ENCODE measurements at regions not wholly inside any gene's neighbourhood (a gene's known extent, or its start where the extent isn't known, plus 50 kb on each side); places are given as distances from the start of the nearest gene placed in this dataset.
A peak's percentile ranks its signal among the peaks of the same experiment; 100 is the strongest.

GRCh38 chr6:15957655-15958169, 171.2 kb upstream of the MYLIP start:
- peaks cover 10% of the 10 kb centered on the region; the same call in 1 of the 2 replicates for H3K9me2 ChIP-seq (ENCODE audit: insufficient read depth)
- peaks cover 18% of the 10 kb centered on the region for H3K9me3 Mint-ChIP-seq
- H4K20me1 ChIP-seq (replicated peaks; ENCODE audit: insufficient read depth): no peaks in the 10 kb centered on the region
- H3K27me3 Mint-ChIP-seq (ENCODE audit: insufficient read depth, low read depth, poor library complexity): peaks cover 2% of the 10 kb centered on the region
- no peak overlapping the region for H3K4me3 ChIP-seq
- no peak overlapping the region for H3K4me2 ChIP-seq
- no peak for TF ChIP-seq EZH2phosphoT487 (IDR thresholded peaks at IDR 0.05; ENCODE audit: unreplicated experiment)
- TF ChIP-seq ETS1 (IDR thresholded peaks at IDR 0.05): no peak
- TF ChIP-seq EZH2 (IDR thresholded peaks at IDR 0.05; ENCODE audit: low read depth, unreplicated experiment): no peak
- TF ChIP-seq CREB1 (CRISPR knock-in tag; IDR thresholded peaks at IDR 0.05; ENCODE audit: low read depth): no peak
- TF ChIP-seq NANOG (IDR thresholded peaks at IDR 0.05; ENCODE audit: borderline replicate concordance): no peak
- peaks cover 19% of the 10 kb centered on the region; the same call in 2 of the 3 replicates for H3K36me3 Mint-ChIP-seq (ENCODE audit: low read depth)
- H2AFZ ChIP-seq: no peak overlapping the region
- no peak overlapping the region for H3K4me3 Mint-ChIP-seq
- H3K79me2 ChIP-seq (replicated peaks; ENCODE audit: insufficient read depth): no peaks in the 10 kb centered on the region
- ATAC-seq (no peak), DNase-seq (ENCODE audit: low spot score) (no peak)
- 0 out of 2 replicates have a peak, but pooled peaks cover 4% of the 10 kb centered on the region for H3K36me3 ChIP-seq (ENCODE audit: insufficient read depth)
- H3K4me1 ChIP-seq (ENCODE audit: insufficient read depth): peaks cover 42% of the 10 kb centered on the region
- H3F3A ChIP-seq (replicated peaks; ENCODE audit: low read depth): no peaks in the 10 kb centered on the region
- H3K27ac Mint-ChIP-seq: no peak overlapping the region
- no peak overlapping the region for H3K27ac ChIP-seq (ENCODE audit: low read depth)
- H3K4me1 Mint-ChIP-seq: peaks cover 45% of the 10 kb centered on the region
- H3K27me3 ChIP-seq (ENCODE audit: insufficient read depth): no peaks in the 10 kb centered on the region

GRCh38 chr6:15956205-15957106, 172.4 kb upstream of the MYLIP start:
- H3K27ac ChIP-seq (ENCODE audit: low read depth): no peak overlapping the region
- H3K27me3 ChIP-seq (ENCODE audit: insufficient read depth): no peaks in the 10 kb centered on the region
- no peak overlapping the region for H3K4me3 ChIP-seq
- no peaks in the 10 kb centered on the region for H4K20me1 ChIP-seq (replicated peaks; ENCODE audit: insufficient read depth)
- DNase-seq (ENCODE audit: low spot score) (no peak), ATAC-seq (no peak)
- H3F3A ChIP-seq (replicated peaks; ENCODE audit: low read depth): no peaks in the 10 kb centered on the region
- no peaks in the 10 kb centered on the region for H3K79me2 ChIP-seq (replicated peaks; ENCODE audit: insufficient read depth)
- no peak overlapping the region; the same call in 1 of the 2 replicates for H3K4me2 ChIP-seq
- peak overlapping the region; percentile 32; the same call in 1 of the 2 replicates for H2AFZ ChIP-seq
- H3K27me3 Mint-ChIP-seq (ENCODE audit: insufficient read depth, low read depth, poor library complexity): no peaks in the 10 kb centered on the region
- H3K9me3 Mint-ChIP-seq: peaks cover 18% of the 10 kb centered on the region
- peaks cover 10% of the 10 kb centered on the region; the same call in 1 of the 2 replicates for H3K9me2 ChIP-seq (ENCODE audit: insufficient read depth)
- no peak overlapping the region for H3K27ac Mint-ChIP-seq
- H3K4me3 Mint-ChIP-seq: no peak overlapping the region
- peaks cover 19% of the 10 kb centered on the region; the same call in 2 of the 3 replicates for H3K36me3 Mint-ChIP-seq (ENCODE audit: low read depth)
- H3K4me1 Mint-ChIP-seq: peaks cover 39% of the 10 kb centered on the region
- H3K4me1 ChIP-seq (ENCODE audit: insufficient read depth): peaks cover 30% of the 10 kb centered on the region
- H3K36me3 ChIP-seq (ENCODE audit: insufficient read depth): 0 out of 2 replicates have a peak, but pooled peaks cover 4% of the 10 kb centered on the region
- no peak for TF ChIP-seq ZNF114 (CRISPR knock-in tag; IDR thresholded peaks at IDR 0.05)
- no peak for TF ChIP-seq ZNF462 (CRISPR knock-in tag; IDR thresholded peaks at IDR 0.05)
- TF ChIP-seq ETS1 (IDR thresholded peaks at IDR 0.05): no peak
- no peak for TF ChIP-seq EZH2 (IDR thresholded peaks at IDR 0.05; ENCODE audit: low read depth, unreplicated experiment)
